Kidney glomerular epithelial cell (primary cell): ENCODE measurements at regions not wholly inside any gene's neighbourhood (a gene's known extent, or its start where the extent isn't known, plus 50 kb on each side); places are given as distances from the start of the nearest gene placed in this dataset.
"Not testable (repeated sequence)": the region's sequence is repeated elsewhere in the genome, so short reads cannot be mapped to it uniquely, and the experiment has no call there.

ENCODE experiments used
- DNase-seq: peaks from one replicate; lab custom pipeline; 2025; lab: John Stamatoyannopoulos, UW

GRCh38 chr19:28436320-28436719 is 776.6 kb downstream of the UQCRFS1 start:
- no peak for DNase-seq

GRCh38 chr19:28435551-28436271 is 777.2 kb downstream of the UQCRFS1 start:
- no peak for DNase-seq

- DNase-seq = not testable (repeated sequence)
Observed at GRCh38 chr19:28434794-28435193, 778.2 kb downstream of the UQCRFS1 start.

GRCh38 chr19:28434365-28434764 is 778.6 kb downstream of the UQCRFS1 start:
- not testable (repeated sequence) for DNase-seq

- DNase-seq = not testable (repeated sequence)
Observed at GRCh38 chr19:28433166-28433565, 779.8 kb downstream of the UQCRFS1 start.

GRCh38 chr19:28430214-28430613 is 782.7 kb downstream of the UQCRFS1 start:
- no peak for DNase-seq

GRCh38 chr19:28429356-28429755 is 783.6 kb downstream of the UQCRFS1 start:
- DNase-seq = no peak

- DNase-seq = no peak
Observed at GRCh38 chr19:28428663-28429348, 784.1 kb downstream of the UQCRFS1 start.

- DNase-seq = no peak
Observed at GRCh38 chr19:28427376-28428083, 785.4 kb downstream of the UQCRFS1 start.

- peak; percentile 82 for DNase-seq
Observed at GRCh38 chr19:28426730-28427225, 786.2 kb downstream of the UQCRFS1 start.

- no peak for DNase-seq
Observed at GRCh38 chr19:28426110-28426729, 786.7 kb downstream of the UQCRFS1 start.

GRCh38 chr19:28425046-28425931 is 787.7 kb downstream of the UQCRFS1 start:
- DNase-seq = peak; percentile 94

GRCh38 chr19:28424662-28425045 is 788.3 kb downstream of the UQCRFS1 start:
- no peak for DNase-seq

- DNase-seq = no peak
Observed at GRCh38 chr19:28424077-28424476, 788.9 kb downstream of the UQCRFS1 start.

- DNase-seq = no peak
Observed at GRCh38 chr19:28422791-28423650, 789.9 kb downstream of the UQCRFS1 start.

- no peak for DNase-seq
Observed at GRCh38 chr19:28422046-28422445, 790.9 kb downstream of the UQCRFS1 start.

- no peak for DNase-seq
Observed at GRCh38 chr19:28420811-28421550, 792.0 kb downstream of the UQCRFS1 start.

GRCh38 chr19:28419312-28419711 is 793.6 kb downstream of the UQCRFS1 start:
- no peak for DNase-seq

- DNase-seq = no peak
Observed at GRCh38 chr19:28417361-28417760, 795.6 kb downstream of the UQCRFS1 start.

GRCh38 chr19:28416245-28416644 is 796.7 kb downstream of the UQCRFS1 start:
- no peak for DNase-seq
